Fibroblast of lung (primary cell): ENCODE measurements at regions not wholly inside any gene's neighbourhood (a gene's known extent, or its start where the extent isn't known, plus 50 kb on each side); places are given as distances from the start of the nearest gene placed in this dataset.

Experiments used
- EZH2 ChIP-seq: IDR thresholded peaks from 2 replicates; pipeline ENCODE4 v1.5.1; 2012; ENCODE audit warnings: low read length, control low read depth, mild to moderate bottlenecking; ENCODE audit errors: missing control alignments
- TF ChIP-seq, protein P1 (sequence below), 2 donors: IDR thresholded peaks in 1 of 2; conservative IDR thresholded peaks in 1 of 2; 1 replicate in 1 of 2; 2 replicates in 1 of 2; pipeline ENCODE4 v1.5.1; 2011 to 2012; ENCODE audit warnings: low read length in 2 of 2, control low read depth in 1 of 2, inconsistent platforms in 1 of 2, low read depth in 1 of 2, mild to moderate bottlenecking in 1 of 2

GRCh38 chr13:34748596-34748995, 193.5 kb upstream of the NBEA start:
- TF ChIP-seq, protein P1, sequence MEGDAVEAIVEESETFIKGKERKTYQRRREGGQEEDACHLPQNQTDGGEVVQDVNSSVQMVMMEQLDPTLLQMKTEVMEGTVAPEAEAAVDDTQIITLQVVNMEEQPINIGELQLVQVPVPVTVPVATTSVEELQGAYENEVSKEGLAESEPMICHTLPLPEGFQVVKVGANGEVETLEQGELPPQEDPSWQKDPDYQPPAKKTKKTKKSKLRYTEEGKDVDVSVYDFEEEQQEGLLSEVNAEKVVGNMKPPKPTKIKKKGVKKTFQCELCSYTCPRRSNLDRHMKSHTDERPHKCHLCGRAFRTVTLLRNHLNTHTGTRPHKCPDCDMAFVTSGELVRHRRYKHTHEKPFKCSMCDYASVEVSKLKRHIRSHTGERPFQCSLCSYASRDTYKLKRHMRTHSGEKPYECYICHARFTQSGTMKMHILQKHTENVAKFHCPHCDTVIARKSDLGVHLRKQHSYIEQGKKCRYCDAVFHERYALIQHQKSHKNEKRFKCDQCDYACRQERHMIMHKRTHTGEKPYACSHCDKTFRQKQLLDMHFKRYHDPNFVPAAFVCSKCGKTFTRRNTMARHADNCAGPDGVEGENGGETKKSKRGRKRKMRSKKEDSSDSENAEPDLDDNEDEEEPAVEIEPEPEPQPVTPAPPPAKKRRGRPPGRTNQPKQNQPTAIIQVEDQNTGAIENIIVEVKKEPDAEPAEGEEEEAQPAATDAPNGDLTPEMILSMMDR (conservative IDR thresholded peaks at IDR 0.05 in 1 of 2, IDR thresholded peaks at IDR 0.05 in 1 of 2; ENCODE audit: low read depth in 1 of 2, low read length in 2 of 2) = no peak
- no peak for TF ChIP-seq EZH2
